ENCODE measurements at regions not wholly inside any gene's neighbourhood (a gene's known extent, or its start where the extent isn't known, plus 50 kb on each side); places are given as distances from the start of the nearest gene placed in this dataset.

- intact Hi-C loops (cut with DNase I) = no loop called here
- Histone ChIP-seq H3K36me3 (ENCODE audit: insufficient read depth in 1 of 2, low read depth in 1 of 2) (no peaks in the 10 kb centered on the region), H3K27ac (no peak overlapping the region), H3K4me1 (no peaks in the 10 kb centered on the region), H3K4me3 (no peak overlapping the region), H3K9me3 (no peaks in the 10 kb centered on the region), H3K27me3 (ENCODE audit: insufficient read depth in 3 of 3, low read length in 2 of 3) (no peaks in the 10 kb centered on the region)
- WGBS, 3 donors = 27 to 35% (median 32%) methylated on average over 3 of the region's 3 CpGs
- TF ChIP-seq CTCF (IDR thresholded peaks at IDR 0.05) = no peak
- no peak for DNase-seq
- ATAC-seq = no peak
These were observed 894.3 kb upstream of the PCDH20 start for GRCh38 chr13:62309904-62310303.

- WGBS, 3 donors = 19 to 67% (median 37%) methylated on average over 3 of the region's 3 CpGs
- intact Hi-C loops (cut with DNase I) = no loop called here
These were observed 890.1 kb upstream of the PCDH20 start for GRCh38 chr13:62305756-62306155.

GRCh38 chr13:62302341-62302740 lies 886.7 kb upstream of the PCDH20 start:
- TF ChIP-seq CTCF (IDR thresholded peaks at IDR 0.05) = no peak
- ATAC-seq = no peak
- Histone ChIP-seq H3K4me1 (no peaks in the 10 kb centered on the region), H3K9me3 (no peaks in the 10 kb centered on the region), H3K27ac (no peak overlapping the region), H3K4me3 (no peak overlapping the region), H3K27me3 (ENCODE audit: insufficient read depth in 3 of 3, low read length in 2 of 3) (no peaks in the 10 kb centered on the region), H3K36me3 (ENCODE audit: insufficient read depth in 1 of 2, low read depth in 1 of 2) (no peaks in the 10 kb centered on the region)
- DNase-seq = no peak
- intact Hi-C loops (cut with DNase I) = no loop called here
- 60 to 68% (median 64%) methylated on average over 2 of the region's 2 CpGs for WGBS, 3 donors

More at GRCh38 chr13:62305756-62306155, 890.1 kb upstream of the PCDH20 start:
- Histone ChIP-seq H3K27ac (no peak overlapping the region), H3K27me3 (ENCODE audit: insufficient read depth in 3 of 3, low read length in 2 of 3) (no peaks in the 10 kb centered on the region), H3K9me3 (no peaks in the 10 kb centered on the region), H3K36me3 (ENCODE audit: insufficient read depth in 1 of 2, low read depth in 1 of 2) (no peaks in the 10 kb centered on the region), H3K4me3 (no peak overlapping the region), H3K4me1 (no peaks in the 10 kb centered on the region)
- ATAC-seq = no peak
- DNase-seq = no peak
- no peak for TF ChIP-seq CTCF (IDR thresholded peaks at IDR 0.05)

GRCh38 chr13:62299988-62300387 lies 884.3 kb upstream of the PCDH20 start:
- DNase-seq (no peak), ATAC-seq (no peak)
- no peaks in the 10 kb centered on the region for H3K36me3 ChIP-seq (ENCODE audit: insufficient read depth in 1 of 2, low read depth in 1 of 2)
- WGBS, 3 donors = 13 to 17% (median 15%) methylated on average over 3 of the region's 3 CpGs
- no peaks in the 10 kb centered on the region for H3K9me3 ChIP-seq
- no peak overlapping the region for H3K4me3 ChIP-seq
- H3K4me1 ChIP-seq = no peaks in the 10 kb centered on the region
- no peak for TF ChIP-seq CTCF (IDR thresholded peaks at IDR 0.05)
- no peak overlapping the region for H3K27ac ChIP-seq
- no peaks in the 10 kb centered on the region for H3K27me3 ChIP-seq (ENCODE audit: insufficient read depth in 3 of 3, low read length in 2 of 3)
- intact Hi-C loops (cut with DNase I) = no loop called here

GRCh38 chr13:62296812-62297211 lies 881.2 kb upstream of the PCDH20 start:
- Histone ChIP-seq H3K4me3 (no peak overlapping the region), H3K27ac (no peak overlapping the region), H3K27me3 (ENCODE audit: insufficient read depth in 3 of 3, low read length in 2 of 3) (no peaks in the 10 kb centered on the region), H3K9me3 (no peaks in the 10 kb centered on the region), H3K4me1 (no peaks in the 10 kb centered on the region), H3K36me3 (ENCODE audit: insufficient read depth in 1 of 2, low read depth in 1 of 2) (no peaks in the 10 kb centered on the region)
- ATAC-seq (no peak), DNase-seq (no peak)
- no peak for TF ChIP-seq CTCF (IDR thresholded peaks at IDR 0.05)
- intact Hi-C loops (cut with DNase I) = no loop called here

Measured in psoas muscle (tissue), 7 donors.